ENCODE measurements at regions not wholly inside any gene's neighbourhood (a gene's known extent, or its start where the extent isn't known, plus 50 kb on each side); places are given as distances from the start of the nearest gene placed in this dataset.

DNA sequence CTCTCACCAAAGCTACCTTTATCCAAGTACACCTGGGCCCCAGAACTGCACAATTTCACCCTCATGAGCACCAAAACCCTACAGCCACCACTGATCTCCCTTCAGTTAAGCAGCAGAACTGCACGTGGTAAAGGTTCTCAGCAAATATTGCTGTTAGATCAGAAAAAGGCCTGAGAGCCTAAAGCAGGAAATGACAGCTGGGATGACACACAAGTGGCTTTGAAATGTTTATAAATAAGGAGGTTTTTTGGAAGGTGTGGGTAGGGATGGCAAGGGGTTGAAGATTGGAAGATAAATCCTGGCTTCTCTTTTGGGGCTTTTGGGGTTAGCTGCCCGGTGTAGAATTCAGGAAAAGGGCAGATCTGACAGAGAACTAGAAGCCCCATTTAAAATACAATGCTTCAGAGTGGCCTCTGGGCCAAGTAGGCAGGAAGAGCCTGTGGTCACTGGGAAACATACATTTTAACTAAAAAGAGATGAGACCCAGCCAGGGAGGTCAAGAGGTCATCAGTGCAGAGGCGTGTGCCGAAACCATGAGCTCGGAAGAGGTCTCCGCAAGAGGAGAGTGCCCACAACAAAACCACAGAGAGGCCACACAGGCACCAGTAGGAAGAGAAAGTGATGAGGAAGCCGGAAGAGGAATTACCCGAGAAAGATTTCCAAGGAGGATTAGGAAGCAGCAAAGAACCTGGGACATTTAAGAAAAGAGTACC lies 916.5 kb downstream of the NLGN4Y start:
- TF ChIP-seq TAF1 (IDR thresholded peaks at IDR 0.05; ENCODE audit: borderline replicate concordance, insufficient read depth, low read length) (no peak), FOXP2 (optimal IDR thresholded peaks at IDR 0.05; ENCODE audit: borderline replicate concordance, extremely low read depth, extremely low read length, insufficient read depth) (no peak), POLR2AphosphoS5 (IDR thresholded peaks at IDR 0.05; ENCODE audit: low read depth, low read length) (no peak), SIN3A (IDR thresholded peaks at IDR 0.05; ENCODE audit: borderline replicate concordance, insufficient read depth, low read length) (no peak)
- TF ChIP-seq, protein P1, sequence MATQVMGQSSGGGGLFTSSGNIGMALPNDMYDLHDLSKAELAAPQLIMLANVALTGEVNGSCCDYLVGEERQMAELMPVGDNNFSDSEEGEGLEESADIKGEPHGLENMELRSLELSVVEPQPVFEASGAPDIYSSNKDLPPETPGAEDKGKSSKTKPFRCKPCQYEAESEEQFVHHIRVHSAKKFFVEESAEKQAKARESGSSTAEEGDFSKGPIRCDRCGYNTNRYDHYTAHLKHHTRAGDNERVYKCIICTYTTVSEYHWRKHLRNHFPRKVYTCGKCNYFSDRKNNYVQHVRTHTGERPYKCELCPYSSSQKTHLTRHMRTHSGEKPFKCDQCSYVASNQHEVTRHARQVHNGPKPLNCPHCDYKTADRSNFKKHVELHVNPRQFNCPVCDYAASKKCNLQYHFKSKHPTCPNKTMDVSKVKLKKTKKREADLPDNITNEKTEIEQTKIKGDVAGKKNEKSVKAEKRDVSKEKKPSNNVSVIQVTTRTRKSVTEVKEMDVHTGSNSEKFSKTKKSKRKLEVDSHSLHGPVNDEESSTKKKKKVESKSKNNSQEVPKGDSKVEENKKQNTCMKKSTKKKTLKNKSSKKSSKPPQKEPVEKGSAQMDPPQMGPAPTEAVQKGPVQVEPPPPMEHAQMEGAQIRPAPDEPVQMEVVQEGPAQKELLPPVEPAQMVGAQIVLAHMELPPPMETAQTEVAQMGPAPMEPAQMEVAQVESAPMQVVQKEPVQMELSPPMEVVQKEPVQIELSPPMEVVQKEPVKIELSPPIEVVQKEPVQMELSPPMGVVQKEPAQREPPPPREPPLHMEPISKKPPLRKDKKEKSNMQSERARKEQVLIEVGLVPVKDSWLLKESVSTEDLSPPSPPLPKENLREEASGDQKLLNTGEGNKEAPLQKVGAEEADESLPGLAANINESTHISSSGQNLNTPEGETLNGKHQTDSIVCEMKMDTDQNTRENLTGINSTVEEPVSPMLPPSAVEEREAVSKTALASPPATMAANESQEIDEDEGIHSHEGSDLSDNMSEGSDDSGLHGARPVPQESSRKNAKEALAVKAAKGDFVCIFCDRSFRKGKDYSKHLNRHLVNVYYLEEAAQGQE (IDR thresholded peaks at IDR 0.05; ENCODE audit: insufficient read depth in 1 of 2, low read depth in 2 of 2, low read length in 2 of 2), result no peak

DNA sequence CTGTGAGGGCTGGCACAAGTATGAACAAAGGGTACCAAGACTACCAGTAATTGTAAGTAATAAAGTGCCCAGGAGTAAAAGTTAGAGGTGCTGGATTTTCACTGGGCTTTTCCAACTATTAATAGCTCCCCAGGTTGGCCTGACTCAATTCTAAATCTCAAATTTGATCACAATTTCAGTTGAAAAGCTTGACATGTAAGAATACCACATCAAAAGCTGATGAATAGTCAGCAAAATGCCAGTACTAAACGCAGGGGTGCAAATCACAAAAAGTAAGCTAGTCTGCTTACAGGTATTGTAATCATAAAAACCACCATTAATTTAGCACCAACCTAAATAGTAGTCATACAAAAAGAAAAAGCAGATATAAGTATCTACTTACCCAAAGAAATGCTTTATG lies 917.5 kb downstream of the NLGN4Y start:
- TF ChIP-seq POLR2AphosphoS5 (IDR thresholded peaks at IDR 0.05; ENCODE audit: low read depth, low read length) (no peak), TAF1 (IDR thresholded peaks at IDR 0.05; ENCODE audit: borderline replicate concordance, insufficient read depth, low read length) (no peak), SIN3A (IDR thresholded peaks at IDR 0.05; ENCODE audit: borderline replicate concordance, insufficient read depth, low read length) (no peak), FOXP2 (optimal IDR thresholded peaks at IDR 0.05; ENCODE audit: borderline replicate concordance, extremely low read depth, extremely low read length, insufficient read depth) (no peak)
- TF ChIP-seq, protein P1 (IDR thresholded peaks at IDR 0.05; ENCODE audit: insufficient read depth in 1 of 2, low read depth in 2 of 2, low read length in 2 of 2), result no peak

DNA sequence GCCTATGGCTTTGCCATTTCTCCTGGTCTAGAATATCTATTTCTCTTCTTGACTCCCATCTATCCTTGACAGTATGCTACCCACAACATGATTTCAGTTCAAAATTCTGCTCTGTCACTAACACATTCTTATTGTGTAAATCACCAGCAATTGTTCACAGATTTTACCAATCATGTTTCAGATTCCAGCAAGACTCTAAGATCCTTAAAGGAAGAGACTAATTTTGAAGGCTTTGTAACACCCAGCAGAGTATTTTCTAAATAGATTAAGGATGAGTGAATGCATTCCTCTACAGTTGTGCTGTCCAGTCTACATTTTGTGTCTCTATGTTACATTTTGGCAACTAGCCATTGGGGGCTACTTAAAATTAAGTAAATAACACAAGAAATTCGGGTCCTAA lies 921.5 kb downstream of the NLGN4Y start:
- TF ChIP-seq SIN3A (IDR thresholded peaks at IDR 0.05; ENCODE audit: borderline replicate concordance, insufficient read depth, low read length) (no peak), FOXP2 (optimal IDR thresholded peaks at IDR 0.05; ENCODE audit: borderline replicate concordance, extremely low read depth, extremely low read length, insufficient read depth) (no peak)
- TF ChIP-seq, protein P1 (IDR thresholded peaks at IDR 0.05; ENCODE audit: insufficient read depth in 1 of 2, low read depth in 2 of 2, low read length in 2 of 2), result no peak

DNA sequence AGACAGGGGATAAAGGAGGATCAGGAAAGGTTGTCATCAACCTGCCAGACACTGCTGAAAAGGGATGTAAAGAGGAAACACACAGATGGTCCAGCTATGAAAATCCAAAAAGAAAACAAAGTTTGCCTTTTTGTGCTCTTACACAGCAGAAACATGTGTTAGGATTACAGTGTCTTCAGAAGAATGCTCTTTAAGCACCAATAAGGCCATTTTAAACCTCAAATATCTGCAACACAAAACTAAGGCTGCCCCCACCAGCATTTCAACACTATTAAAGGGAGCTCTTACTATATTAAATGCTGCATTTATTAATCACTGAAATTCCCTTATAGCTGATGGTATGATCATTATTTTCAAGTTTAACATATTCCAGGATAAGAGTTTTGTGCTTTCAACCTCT lies 922.5 kb downstream of the NLGN4Y start:
- TF ChIP-seq, protein P1 (IDR thresholded peaks at IDR 0.05; ENCODE audit: insufficient read depth in 1 of 2, low read depth in 2 of 2, low read length in 2 of 2), result no peak
- no peak for TF ChIP-seq SIN3A (IDR thresholded peaks at IDR 0.05; ENCODE audit: borderline replicate concordance, insufficient read depth, low read length)
- no peak for TF ChIP-seq TAF1 (IDR thresholded peaks at IDR 0.05; ENCODE audit: borderline replicate concordance, insufficient read depth, low read length)
- TF ChIP-seq FOXP2 (optimal IDR thresholded peaks at IDR 0.05; ENCODE audit: borderline replicate concordance, extremely low read depth, extremely low read length, insufficient read depth), result no peak
- no peak for TF ChIP-seq POLR2AphosphoS5 (IDR thresholded peaks at IDR 0.05; ENCODE audit: low read depth, low read length)

Measured in PFSK-1 (cell line).